MCF 10A (cell line): ENCODE measurements at regions not wholly inside any gene's neighbourhood (a gene's known extent, or its start where the extent isn't known, plus 50 kb on each side); places are given as distances from the start of the nearest gene placed in this dataset.

ENCODE experiments used
- BruUV-seq: library from RNA; stranded (reverse); fragments of 400-500 nt; replicated peaks from 2 replicates; lab custom pipeline; 2021; lab: Mats Ljungman, UMichigan
- CTCF ChIA-PET: fragments of 300-600 bp; sonication (Branson Sonifier 250); formaldehyde crosslinking; extraction: SDS; loops from one replicate; lab custom pipeline; 2021; ENCODE audit warnings: antibody characterized with exemption, inconsistent platforms; lab: Yijun Ruan, JAX
- POLR2A ChIA-PET: fragments of 300-600, 350-650 bp; sonication (Branson Sonifier 250); formaldehyde crosslinking; extraction: SDS; loops from one replicate; lab custom pipeline; 2020; ENCODE audit warnings: antibody characterized with exemption, inconsistent platforms; lab: Yijun Ruan, JAX
- DNase-seq: peaks from one replicate; pipeline ENCODE4 v3.0.0-alpha.2; 2018; ENCODE audit not compliant: unreplicated experiment
- H3K27ac Mint-ChIP-seq: one replicate; pipeline ENCODE4 v1.8.0; 2022; ENCODE audit warnings: mild to moderate bottlenecking, low read depth, mixed read lengths; ENCODE audit not compliant: unreplicated experiment
- H3K27me3 Mint-ChIP-seq: one replicate; pipeline ENCODE4 v1.8.0; 2022; ENCODE audit warnings: mixed read lengths; ENCODE audit not compliant: insufficient read depth, unreplicated experiment
- H3K36me3 Mint-ChIP-seq: one replicate; pipeline ENCODE4 v1.8.0; 2022; ENCODE audit warnings: mild to moderate bottlenecking, moderate library complexity, mixed read lengths; ENCODE audit not compliant: insufficient read depth, unreplicated experiment
- H3K4me1 Mint-ChIP-seq: one replicate; pipeline ENCODE4 v1.8.0; 2022; ENCODE audit warnings: mixed read lengths; ENCODE audit not compliant: insufficient read depth, unreplicated experiment
- H3K4me3 Mint-ChIP-seq: one replicate; pipeline ENCODE4 v1.8.0; 2022; ENCODE audit warnings: mild to moderate bottlenecking, moderate library complexity, mixed read lengths; ENCODE audit not compliant: unreplicated experiment
- H3K9me3 Mint-ChIP-seq: one replicate; pipeline ENCODE4 v1.8.0; 2022; ENCODE audit warnings: mixed read lengths; ENCODE audit not compliant: unreplicated experiment
- CTCF ChIP-seq: fragments of 200-600 bp; IDR thresholded peaks from one replicate; pipeline ENCODE4 v1.8.0; 2022; ENCODE audit warnings: antibody characterized with exemption, mild to moderate bottlenecking; ENCODE audit not compliant: unreplicated experiment
- intact Hi-C: fragments of 100-400 bp; cut with micrococcal nuclease; formaldehyde crosslinking; loops from 2 replicates; pipeline ENCODE4 v1.14.1; 2022

- CTCF ChIA-PET = no interaction called here
- Mint-ChIP-seq H3K4me3 (no peak overlapping the region), H3K36me3 (no peaks in the 10 kb centered on the region), H3K27me3 (no peaks in the 10 kb centered on the region), H3K9me3 (peaks cover 7% of the 10 kb centered on the region), H3K27ac (no peak overlapping the region), H3K4me1 (peaks cover 6% of the 10 kb centered on the region)
- BruUV-seq = no TSS peak
- DNase-seq = no peak
- TF ChIP-seq CTCF = no peak
- intact Hi-C loops = no loop called here
- POLR2A ChIA-PET = no interaction called here
Observed at GRCh38 chr16:87234601-87235000, 82.6 kb downstream of the C16orf95 start.

- no peak overlapping the region for H3K4me3 Mint-ChIP-seq
- intact Hi-C loops = no loop called here
- H3K9me3 Mint-ChIP-seq = peaks cover 7% of the 10 kb centered on the region
- BruUV-seq = no TSS peak
- TF ChIP-seq CTCF = no peak
- peaks cover 16% of the 10 kb centered on the region for H3K4me1 Mint-ChIP-seq
- H3K36me3 Mint-ChIP-seq = no peaks in the 10 kb centered on the region
- DNase-seq = no peak
- POLR2A ChIA-PET = no interaction called here
- CTCF ChIA-PET = interaction anchor here (0.6 kb wide), 2 partner anchors 172 to 1458 kb away, joined by 3 to 4 read pairs; no protein-coding TSS in a partner anchor
- no peaks in the 10 kb centered on the region for H3K27me3 Mint-ChIP-seq
- H3K27ac Mint-ChIP-seq = no peak overlapping the region
Observed at GRCh38 chr16:87235810-87236515, 81.2 kb downstream of the C16orf95 start.

- H3K4me3 Mint-ChIP-seq = no peak overlapping the region
- DNase-seq = no peak
- POLR2A ChIA-PET = no interaction called here
- H3K36me3 Mint-ChIP-seq = no peaks in the 10 kb centered on the region
- BruUV-seq = no TSS peak
- no peak for TF ChIP-seq CTCF
- CTCF ChIA-PET = interaction anchor here (0.6 kb wide), 2 partner anchors 173 to 1458 kb away, joined by 3 to 4 read pairs; no protein-coding TSS in a partner anchor
- no peak overlapping the region for H3K27ac Mint-ChIP-seq
- peaks cover 2% of the 10 kb centered on the region for H3K9me3 Mint-ChIP-seq
- peaks cover 19% of the 10 kb centered on the region for H3K4me1 Mint-ChIP-seq
- intact Hi-C loops = no loop called here
- no peaks in the 10 kb centered on the region for H3K27me3 Mint-ChIP-seq
Observed at GRCh38 chr16:87236516-87237115, 80.6 kb downstream of the C16orf95 start.

- CTCF ChIA-PET = interaction anchor here (0.6 kb wide), 1 partner anchor 440 kb away, joined by 3 read pairs; no protein-coding TSS in a partner anchor
- H3K27ac Mint-ChIP-seq = no peak overlapping the region
- no TSS peak for BruUV-seq
- TF ChIP-seq CTCF = no peak
- no peaks in the 10 kb centered on the region for H3K27me3 Mint-ChIP-seq
- POLR2A ChIA-PET = interaction anchor here (0.7 kb wide), 1 partner anchor 46 kb away, joined by 3 read pairs; no protein-coding TSS in a partner anchor
- H3K36me3 Mint-ChIP-seq = no peaks in the 10 kb centered on the region
- peaks cover 19% of the 10 kb centered on the region for H3K4me1 Mint-ChIP-seq
- intact Hi-C loops = no loop called here
- H3K9me3 Mint-ChIP-seq = no peaks in the 10 kb centered on the region
- H3K4me3 Mint-ChIP-seq = no peak overlapping the region
- DNase-seq = no peak
Observed at GRCh38 chr16:87238361-87238715, 78.9 kb downstream of the C16orf95 start.
